K562 (cell line): ENCODE measurements at regions not wholly inside any gene's neighbourhood (a gene's known extent, or its start where the extent isn't known, plus 50 kb on each side); places are given as distances from the start of the nearest gene placed in this dataset.

Experiments used
- ATAC-seq: fragments of 200-7000 bp; cut with Tn5 transposase; 3 replicates; pipeline ENCODE4 v1.9.1; 2020; ENCODE audit warnings: moderate library complexity
- BruUV-seq: library from RNA; stranded (reverse); fragments of 400-500 nt; replicated peaks from 2 replicates; lab custom pipeline; 2021; lab: Mats Ljungman, UMichigan
- CTCF ChIA-PET: fragments of 300-600 bp; formaldehyde crosslinking; extraction: SDS; loops from one replicate; lab custom pipeline; 2021; ENCODE audit warnings: low intra/inter-chr PET ratio; lab: Yijun Ruan, JAX
- POLR2A ChIA-PET: fragments of 300-600, 350-650 bp; sonication (Branson Sonifier 250); formaldehyde crosslinking; extraction: SDS; loops from one replicate; lab custom pipeline; 2021; ENCODE audit warnings: antibody characterized with exemption, inconsistent platforms; lab: Yijun Ruan, JAX
- DNase-seq, 4 experiments: peaks; one replicate each; pipeline versions ENCODE4 v3.0.0 to v3.0.0-alpha.2; 2011 to 2018; ENCODE audit warnings: low spot score in 3 of 4, mixed read lengths in 3 of 4; ENCODE audit errors: extremely low read depth in 1 of 4
- FAIRE-seq: peaks from 2 replicates; lab custom pipeline; 2011; peaks lifted over from hg19 to GRCh38; lab: Jason Lieb, UNC
- H2AFZ ChIP-seq: 2 replicates; pipeline ENCODE4 v1.6.0; 2011; ENCODE audit warnings: low read depth, low read length, control low read depth, inconsistent platforms
- H3K27ac ChIP-seq: fragments of 200-600 bp; 3 replicates; pipeline ENCODE4 v1.8.0; 2011; ENCODE audit warnings: low read depth, mild to moderate bottlenecking, control low read depth, inconsistent platforms, low read length, moderate library complexity, mixed read lengths; ENCODE audit errors: extremely low read depth
- H3K27me3 ChIP-seq, 2 experiments: fragments of 300-600 bp in 1 of 2; 2 replicates in 1 of 2; 3 replicates in 1 of 2; pipeline versions ENCODE4 v1.6.0 to v1.8.0; 2011; ENCODE audit warnings: inconsistent platforms in 2 of 2, low read length in 2 of 2, mild to moderate bottlenecking in 1 of 2, mixed read lengths in 1 of 2, moderate library complexity in 1 of 2; ENCODE audit not compliant: control insufficient read depth in 2 of 2, insufficient read depth in 2 of 2
- H3K36me3 ChIP-seq: fragments of 300-600 bp; 3 replicates; pipeline ENCODE4 v1.8.0; 2011; ENCODE audit warnings: mild to moderate bottlenecking, low read length, inconsistent platforms; ENCODE audit not compliant: control insufficient read depth, insufficient read depth
- H3K4me1 ChIP-seq, 2 experiments: fragments of 200-600 bp in 1 of 2; replicated peaks in 1 of 2; 2 replicates in 1 of 2; 3 replicates in 1 of 2; pipeline versions ENCODE4 v1.5.1 to v1.8.0; 2011; ENCODE audit warnings: inconsistent platforms in 2 of 2, low read length in 2 of 2, mild to moderate bottlenecking in 1 of 2, mixed read lengths in 1 of 2, moderate library complexity in 1 of 2; ENCODE audit not compliant: control insufficient read depth in 2 of 2, insufficient read depth in 2 of 2
- H3K4me2 ChIP-seq: 2 replicates; pipeline ENCODE4 v1.6.1; 2011; ENCODE audit warnings: low read length, control low read depth, inconsistent platforms, mixed read lengths; ENCODE audit not compliant: insufficient read depth
- H3K4me3 ChIP-seq: fragments of 200-600 bp; sonication (generic), shearing (Covaris generic); 2 replicates; pipeline ENCODE4 v1.5.1; 2016; ENCODE audit warnings: control low read depth, inconsistent platforms
- H3K79me2 ChIP-seq: fragments of 200-600 bp; 3 replicates; pipeline ENCODE4 v1.8.0; 2011; ENCODE audit warnings: low read length, inconsistent platforms; ENCODE audit not compliant: control insufficient read depth, insufficient read depth
- H3K9ac ChIP-seq, 2 experiments: 2 replicates each; pipeline versions ENCODE4 v1.6.0 to v1.6.1; 2011; ENCODE audit warnings: low read depth in 2 of 2, low read length in 2 of 2, control low read depth in 1 of 2, inconsistent platforms in 1 of 2, mild to moderate bottlenecking in 1 of 2, mixed read lengths in 1 of 2; ENCODE audit not compliant: insufficient read depth in 1 of 2
- H3K9me1 ChIP-seq: one replicate; pipeline ENCODE4 v1.6.0; 2011; ENCODE audit warnings: inconsistent platforms, mild to moderate bottlenecking, low read length, moderate library complexity; ENCODE audit not compliant: control insufficient read depth, insufficient read depth
- H3K9me3 ChIP-seq: replicated peaks from 2 replicates; pipeline ENCODE4 v1.5.1; 2011; ENCODE audit warnings: low read depth, low read length, inconsistent platforms; ENCODE audit not compliant: control insufficient read depth, insufficient read depth
- H4K20me1 ChIP-seq: replicated peaks from 2 replicates; pipeline ENCODE4 v1.6.1; 2011; ENCODE audit warnings: low read length, inconsistent platforms, mixed read lengths; ENCODE audit not compliant: control insufficient read depth, insufficient read depth
- CEBPB ChIP-seq: fragments of 450-650 bp; IDR thresholded peaks from 2 replicates; pipeline ENCODE4 v1.6.1; 2016; ENCODE audit warnings: missing genetic modification characterization, missing compliant biosample characterization
- CEBPG ChIP-seq, 3 experiments: fragments of 200-800 bp in 1 of 3; sonication (Bioruptor generic) in 1 of 3; sonication (generic) in 1 of 3; formaldehyde crosslinking in 1 of 3; IDR thresholded peaks in 2 of 3; conservative IDR thresholded peaks in 1 of 3; 2 replicates each; pipeline versions ENCODE4 v1.6.1 to v1.8.0; 2016 to 2022; ENCODE audit warnings: missing compliant biosample characterization in 2 of 3, missing genetic modification characterization in 2 of 3, mild to moderate bottlenecking in 1 of 3, missing genetic modification reagents in 1 of 3
- NR2F6 ChIP-seq: fragments of 450-650 bp; formaldehyde crosslinking; IDR thresholded peaks from 2 replicates; pipeline ENCODE4 v1.4.0; 2020; ENCODE audit warnings: mild to moderate bottlenecking
- SIN3A ChIP-seq, 2 experiments: fragments of 150-350 bp in 1 of 2; IDR thresholded peaks; 2 replicates each; pipeline ENCODE4 v1.6.1; 2011 to 2016; ENCODE audit warnings: borderline replicate concordance in 2 of 2, low read depth in 2 of 2, low read length in 2 of 2, mild to moderate bottlenecking in 2 of 2, moderate library complexity in 2 of 2; ENCODE audit not compliant: control insufficient read depth in 1 of 2
- TAF9B ChIP-seq: fragments of 450-650 bp; IDR thresholded peaks from 2 replicates; pipeline ENCODE4 v1.6.1; 2018; ENCODE audit warnings: mild to moderate bottlenecking; ENCODE audit not compliant: partially characterized antibody
- ZNF121 ChIP-seq: sonication (generic); formaldehyde crosslinking; conservative IDR thresholded peaks from 2 replicates; pipeline ENCODE4 v1.8.0; 2022; ENCODE audit warnings: missing genetic modification reagents
- WGBS: fragments of 100-300 bp; shearing (Covaris generic); methylation state at CpG from one replicate; pipeline ENCODE4 v1.1.6; 2016; ENCODE audit warnings: low coverage, mixed read lengths; ENCODE audit not compliant: insufficient coverage; ENCODE audit errors: missing lambda C conversion rate; 5-methylcytosine and 5-hydroxymethylcytosine counted together
- in situ Hi-C: fragments of 300-500 bp; cut with MboI; formaldehyde crosslinking; loops from 4 replicates; pipeline ENCODE4 v1.15.0; 2018; ENCODE audit warnings: inconsistent platforms, mixed read lengths
- intact Hi-C: fragments of 100-400 bp; cut with micrococcal nuclease; formaldehyde crosslinking; loops from 2 replicates; pipeline ENCODE4 v1.14.2; 2022
- TF ChIP-seq, protein P1 (sequence below): fragments of 250-450 bp; sonication (Bioruptor Pico); IDR thresholded peaks from 2 replicates; pipeline ENCODE4 v1.5.0; 2022; ENCODE audit warnings: mild to moderate bottlenecking

DNA sequence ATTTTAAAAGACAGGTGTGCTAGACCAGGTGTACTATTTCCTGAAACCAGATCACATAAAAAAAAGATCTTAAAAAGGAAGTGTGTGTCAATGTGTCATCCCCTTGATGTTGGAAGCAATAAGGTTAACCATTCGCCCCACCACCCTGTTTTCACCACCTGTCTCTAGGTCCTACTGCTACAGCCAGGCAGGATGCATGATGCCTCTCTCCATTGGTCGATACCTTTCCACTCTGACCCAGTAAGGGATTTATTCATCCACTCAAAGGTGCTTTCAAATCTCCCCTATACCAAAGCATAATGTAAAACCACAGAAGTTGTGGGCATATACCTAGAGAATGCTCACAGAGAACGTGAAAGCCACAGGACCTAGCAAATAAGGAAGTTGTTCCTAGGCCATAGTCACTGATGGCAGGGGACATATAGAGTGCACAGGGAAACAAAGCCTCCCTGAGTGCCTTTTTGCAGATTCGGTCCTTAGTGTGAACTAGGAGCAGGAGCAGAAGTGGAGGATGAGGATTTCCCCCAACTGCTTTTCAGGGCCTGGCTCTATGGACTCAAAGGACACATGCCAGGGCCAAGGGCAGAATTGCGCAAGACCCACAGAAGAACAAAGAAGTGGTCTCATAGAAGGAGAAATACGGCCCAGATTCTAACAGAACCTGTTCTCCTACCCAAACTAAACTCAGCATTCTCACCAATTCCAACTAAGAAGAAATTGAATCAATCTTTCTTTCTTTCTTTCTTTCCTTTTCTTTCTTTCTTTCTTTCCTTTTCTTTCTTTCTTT, 631.5 kb upstream of the NRP1 start:
- no peak for ATAC-seq
- Histone ChIP-seq H3K9ac (no peak overlapping the region), H2AFZ (no peak overlapping the region), H3K4me3 (no peak overlapping the region), H4K20me1 (no peaks in the 10 kb centered on the region), H3K36me3 (no peaks in the 10 kb centered on the region), H3K79me2 (no peaks in the 10 kb centered on the region), H3K9me1 (no peaks in the 10 kb centered on the region), H3K27ac (no peak overlapping the region), H3K4me2 (no peak overlapping the region), H3K9me3 (no peaks in the 10 kb centered on the region), H3K27me3 (no peaks in the 10 kb centered on the region), H3K4me1 (no peaks in the 10 kb centered on the region)
- BruUV-seq: no TSS peak
- intact Hi-C loops: no loop called here
- DNase-seq: no peak
- ChIA-PET CTCF (no interaction called here), POLR2A (no interaction called here)
- FAIRE-seq: no peak
- in situ Hi-C loops: no loop called here
- no peak for TF ChIP-seq CEBPG (CRISPR knock-in tag; IDR thresholded peaks at IDR 0.05)
- peak in 1 of 2 experiments; percentile 69; a peak in 1 of 4 replicates for TF ChIP-seq CEBPG (tag; conservative IDR thresholded peaks at IDR 0.05 in 1 of 2, IDR thresholded peaks at IDR 0.05 in 1 of 2)
- TF ChIP-seq CEBPB: peak; percentile 70
- no peak for TF ChIP-seq ZNF121
- WGBS: 1% methylated on average over 6 of the region's 6 CpGs

DNA sequence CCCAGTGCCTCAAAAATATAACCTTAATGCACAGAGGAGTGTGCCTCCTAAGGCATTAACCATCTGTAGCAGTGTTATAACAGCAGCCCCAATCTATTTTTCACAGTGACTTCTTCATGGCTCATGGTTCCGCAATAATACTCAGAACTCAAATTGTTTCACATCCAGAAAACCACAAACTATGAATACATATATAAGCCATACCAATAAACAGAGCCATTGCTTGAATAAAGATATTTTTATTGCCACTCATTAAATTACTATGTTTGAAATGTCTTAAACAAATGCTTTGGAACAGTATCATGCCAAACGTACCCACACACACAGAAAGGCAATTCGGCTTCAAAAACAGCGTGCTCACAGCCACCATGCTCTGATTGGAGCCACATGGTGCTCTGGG, 629.3 kb upstream of the NRP1 start:
- H3K4me2 ChIP-seq: no peak overlapping the region
- H2AFZ ChIP-seq: no peak overlapping the region
- H3K27me3 ChIP-seq: no peaks in the 10 kb centered on the region
- H3K4me1 ChIP-seq: no peaks in the 10 kb centered on the region
- no peaks in the 10 kb centered on the region for H4K20me1 ChIP-seq
- no peaks in the 10 kb centered on the region for H3K9me1 ChIP-seq
- in situ Hi-C loops (no loop called here), intact Hi-C loops (no loop called here)
- H3K27ac ChIP-seq: no peak overlapping the region
- no peak for TF ChIP-seq TAF9B
- TF ChIP-seq SIN3A (IDR thresholded peaks at IDR 0.05; ENCODE audit: borderline replicate concordance in 2 of 2, control insufficient read depth in 1 of 2, low read depth in 2 of 2, low read length in 2 of 2): no peak
- TF ChIP-seq, protein P1, sequence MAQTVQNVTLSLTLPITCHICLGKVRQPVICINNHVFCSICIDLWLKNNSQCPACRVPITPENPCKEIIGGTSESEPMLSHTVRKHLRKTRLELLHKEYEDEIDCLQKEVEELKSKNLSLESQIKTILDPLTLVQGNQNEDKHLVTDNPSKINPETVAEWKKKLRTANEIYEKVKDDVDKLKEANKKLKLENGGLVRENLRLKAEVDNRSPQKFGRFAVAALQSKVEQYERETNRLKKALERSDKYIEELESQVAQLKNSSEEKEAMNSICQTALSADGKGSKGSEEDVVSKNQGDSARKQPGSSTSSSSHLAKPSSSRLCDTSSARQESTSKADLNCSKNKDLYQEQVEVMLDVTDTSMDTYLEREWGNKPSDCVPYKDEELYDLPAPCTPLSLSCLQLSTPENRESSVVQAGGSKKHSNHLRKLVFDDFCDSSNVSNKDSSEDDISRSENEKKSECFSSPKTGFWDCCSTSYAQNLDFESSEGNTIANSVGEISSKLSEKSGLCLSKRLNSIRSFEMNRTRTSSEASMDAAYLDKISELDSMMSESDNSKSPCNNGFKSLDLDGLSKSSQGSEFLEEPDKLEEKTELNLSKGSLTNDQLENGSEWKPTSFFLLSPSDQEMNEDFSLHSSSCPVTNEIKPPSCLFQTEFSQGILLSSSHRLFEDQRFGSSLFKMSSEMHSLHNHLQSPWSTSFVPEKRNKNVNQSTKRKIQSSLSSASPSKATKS (CRISPR knock-in tag): no peak
- TF ChIP-seq NR2F6: no peak
- no peak for FAIRE-seq
- H3K36me3 ChIP-seq: no peaks in the 10 kb centered on the region
- 0% methylated on average over 4 of the region's 4 CpGs for WGBS
- H3K79me2 ChIP-seq: no peaks in the 10 kb centered on the region
- H3K9ac ChIP-seq: no peak overlapping the region
- no peak for ATAC-seq
- no peak for DNase-seq
- no peaks in the 10 kb centered on the region for H3K9me3 ChIP-seq
- no TSS peak for BruUV-seq
- ChIA-PET POLR2A (no interaction called here), CTCF (no interaction called here)
- H3K4me3 ChIP-seq: no peak overlapping the region
